Activated naive CD4-positive, alpha-beta T cell treated with anti-CD3 and anti-CD28 coated beads, Interleukin-2, amount 10 ng/mL, durations not matched to agents 7 days and 5 days (primary cell): ENCODE measurements at regions not wholly inside any gene's neighbourhood (a gene's known extent, or its start where the extent isn't known, plus 50 kb on each side); places are given as distances from the start of the nearest gene placed in this dataset.

Experiments used
- CTCF ChIA-PET: fragments of 350-600 bp; sonication (Branson Sonifier 250); formaldehyde crosslinking; loops from one replicate; lab custom pipeline; 2021; ENCODE audit warnings: antibody characterized with exemption; lab: Charles Lee
- DNase-seq: peaks from one replicate; pipeline ENCODE4 v3.0.0-alpha.2; 2020
- H3K27ac Mint-ChIP-seq: one replicate; pipeline ENCODE4 v1.8.0; 2021; ENCODE audit warnings: mild to moderate bottlenecking, moderate library complexity, mixed read lengths
- H3K27me3 Mint-ChIP-seq: one replicate; pipeline ENCODE4 v1.8.0; 2021; ENCODE audit warnings: mild to moderate bottlenecking, mixed read lengths
- H3K36me3 Mint-ChIP-seq: one replicate; pipeline ENCODE4 v1.8.0; 2021; ENCODE audit warnings: mixed read lengths
- H3K4me1 Mint-ChIP-seq: one replicate; pipeline ENCODE4 v1.8.0; 2021; ENCODE audit warnings: mixed read lengths
- H3K4me3 Mint-ChIP-seq: one replicate; pipeline ENCODE4 v1.8.0; 2021; ENCODE audit warnings: mild to moderate bottlenecking, moderate library complexity, mixed read lengths
- H3K9me3 Mint-ChIP-seq: one replicate; pipeline ENCODE4 v1.8.0; 2021; ENCODE audit warnings: mixed read lengths

DNA sequence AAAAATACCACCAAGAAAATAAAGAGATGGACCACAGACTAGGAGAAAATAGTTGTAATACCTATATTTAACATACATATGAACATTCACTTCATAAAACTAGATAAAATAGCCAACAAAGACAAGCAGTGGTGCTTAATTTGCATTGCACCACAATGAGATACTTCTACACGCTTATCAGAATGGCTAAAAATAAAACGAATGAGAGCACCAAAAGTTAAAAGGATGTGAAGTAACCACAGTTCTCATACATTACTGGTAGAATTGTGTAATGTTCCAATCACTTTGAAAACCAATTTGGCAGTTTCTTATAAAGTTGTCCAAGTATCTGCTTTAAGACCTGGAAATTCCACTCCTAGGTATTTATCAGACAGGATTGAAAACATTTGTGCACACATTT, 198.9 kb upstream of the SGCD start:
- Mint-ChIP-seq H3K4me1 (no peaks in the 10 kb centered on the region), H3K27me3 (no peaks in the 10 kb centered on the region), H3K36me3 (no peaks in the 10 kb centered on the region), H3K9me3 (no peaks in the 10 kb centered on the region), H3K4me3 (no peak overlapping the region), H3K27ac (no peak overlapping the region)
- CTCF ChIA-PET = no interaction called here
- DNase-seq = no peak

DNA sequence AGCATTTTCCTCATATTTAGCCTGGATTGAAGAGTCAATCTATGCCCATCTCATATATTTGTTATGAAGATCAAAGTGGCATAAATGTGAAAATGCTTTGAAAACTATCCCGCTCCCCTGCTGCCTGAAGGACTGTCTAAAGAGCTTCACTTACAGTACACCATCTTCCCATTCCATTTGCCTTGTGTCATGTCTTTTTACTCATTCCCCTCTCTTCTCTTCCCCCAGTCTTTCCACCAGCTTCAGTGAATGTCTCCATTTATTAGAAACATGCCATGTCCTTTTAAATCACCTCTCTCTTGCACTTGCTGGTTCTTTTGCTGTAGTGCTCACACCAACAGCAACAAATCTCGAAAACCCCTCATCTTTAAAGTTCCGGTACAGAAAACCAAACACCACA, 192.7 kb upstream of the SGCD start:
- CTCF ChIA-PET = no interaction called here
- Mint-ChIP-seq H3K9me3 (no peaks in the 10 kb centered on the region), H3K4me1 (no peaks in the 10 kb centered on the region), H3K27ac (no peak overlapping the region), H3K4me3 (no peak overlapping the region), H3K27me3 (no peaks in the 10 kb centered on the region), H3K36me3 (no peaks in the 10 kb centered on the region)
- DNase-seq = no peak

DNA sequence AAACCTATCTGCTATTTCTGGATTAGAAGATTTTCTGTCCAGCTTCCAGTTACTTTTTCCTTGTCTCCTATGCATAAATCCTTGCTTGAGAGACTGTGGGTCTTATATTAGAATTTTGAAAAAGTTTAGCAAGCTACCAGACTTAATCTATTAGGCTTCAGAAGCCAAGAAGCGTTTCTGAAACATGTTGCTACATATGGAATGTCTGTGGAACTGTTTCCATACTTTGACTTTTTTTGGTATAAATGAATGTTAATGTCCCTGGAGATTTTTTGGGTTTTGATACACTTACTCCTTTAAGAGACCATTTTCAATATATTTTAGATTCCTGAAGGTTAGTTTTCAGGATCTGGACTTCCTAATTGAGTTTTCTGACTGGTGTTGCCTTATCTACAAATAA, 191.4 kb upstream of the SGCD start:
- Mint-ChIP-seq H3K4me3 (no peak overlapping the region), H3K27me3 (no peaks in the 10 kb centered on the region), H3K36me3 (no peaks in the 10 kb centered on the region), H3K27ac (no peak overlapping the region), H3K9me3 (no peaks in the 10 kb centered on the region), H3K4me1 (no peaks in the 10 kb centered on the region)
- CTCF ChIA-PET = no interaction called here
- no peak for DNase-seq

DNA sequence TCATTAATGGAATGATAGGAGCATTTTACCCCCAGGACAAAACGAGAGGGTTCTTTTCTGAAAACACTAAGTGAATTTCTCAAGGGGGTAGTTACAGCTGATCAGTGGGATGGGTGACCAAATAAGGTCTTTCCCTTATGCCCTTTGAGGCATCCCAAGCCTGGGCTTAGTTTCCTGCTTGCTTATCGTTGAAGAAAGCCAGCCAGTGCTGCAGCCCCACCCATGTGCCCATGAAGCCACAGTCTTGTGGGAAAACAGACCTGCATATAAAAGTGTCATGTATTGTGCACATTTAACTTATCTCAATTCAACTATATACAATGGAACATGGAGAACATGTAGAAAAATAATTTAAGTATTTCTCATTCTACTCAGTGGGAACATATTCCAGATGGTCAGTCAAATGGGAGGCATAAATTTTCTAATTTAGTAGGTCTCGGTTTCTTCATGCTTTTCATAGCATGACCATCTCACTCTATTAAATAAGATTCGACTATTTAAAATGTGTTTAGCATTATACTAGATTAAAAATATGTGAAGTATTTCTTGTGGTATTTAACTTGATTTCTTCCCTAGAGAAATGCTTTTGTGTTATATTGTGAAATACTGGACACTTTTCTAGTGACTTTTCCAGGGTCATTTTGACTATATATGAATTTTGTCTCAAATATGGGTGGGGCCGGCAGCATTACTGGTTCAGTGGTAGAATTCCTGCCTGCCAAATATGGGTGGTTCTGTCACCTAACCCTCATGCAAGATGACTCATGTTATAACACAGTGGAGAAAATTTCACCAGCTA, 189.7 kb upstream of the SGCD start:
- DNase-seq = no peak
- Mint-ChIP-seq H3K4me1 (no peaks in the 10 kb centered on the region), H3K27me3 (no peaks in the 10 kb centered on the region), H3K36me3 (no peaks in the 10 kb centered on the region), H3K9me3 (no peaks in the 10 kb centered on the region), H3K27ac (no peak overlapping the region), H3K4me3 (no peak overlapping the region)
- CTCF ChIA-PET = no interaction called here

DNA sequence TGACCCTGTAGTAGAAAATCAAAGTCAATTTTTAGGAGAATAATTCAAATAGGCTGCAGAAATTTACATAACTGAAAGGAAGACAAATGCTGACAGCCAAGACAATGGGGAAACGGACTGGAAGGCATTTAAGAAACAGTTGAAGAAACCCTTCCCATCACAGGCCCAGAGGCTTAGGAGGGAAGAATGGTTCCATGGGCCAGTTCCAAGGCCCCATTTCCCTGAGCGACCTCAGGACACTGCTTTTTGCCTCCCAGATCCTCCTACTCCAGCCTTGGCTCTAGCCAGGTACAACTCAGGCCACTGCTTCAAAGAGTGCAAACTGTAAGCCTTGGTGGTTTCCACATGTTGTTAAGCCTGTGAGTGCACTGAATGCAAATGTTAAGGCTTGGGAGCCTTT, 184.1 kb upstream of the SGCD start:
- no peak overlapping the region for H3K4me3 Mint-ChIP-seq
- no peaks in the 10 kb centered on the region for H3K4me1 Mint-ChIP-seq
- H3K9me3 Mint-ChIP-seq = no peaks in the 10 kb centered on the region
- no peak overlapping the region for H3K27ac Mint-ChIP-seq
- no peak for DNase-seq
- CTCF ChIA-PET = no interaction called here
- H3K36me3 Mint-ChIP-seq = no peaks in the 10 kb centered on the region
- H3K27me3 Mint-ChIP-seq = no peaks in the 10 kb centered on the region

DNA sequence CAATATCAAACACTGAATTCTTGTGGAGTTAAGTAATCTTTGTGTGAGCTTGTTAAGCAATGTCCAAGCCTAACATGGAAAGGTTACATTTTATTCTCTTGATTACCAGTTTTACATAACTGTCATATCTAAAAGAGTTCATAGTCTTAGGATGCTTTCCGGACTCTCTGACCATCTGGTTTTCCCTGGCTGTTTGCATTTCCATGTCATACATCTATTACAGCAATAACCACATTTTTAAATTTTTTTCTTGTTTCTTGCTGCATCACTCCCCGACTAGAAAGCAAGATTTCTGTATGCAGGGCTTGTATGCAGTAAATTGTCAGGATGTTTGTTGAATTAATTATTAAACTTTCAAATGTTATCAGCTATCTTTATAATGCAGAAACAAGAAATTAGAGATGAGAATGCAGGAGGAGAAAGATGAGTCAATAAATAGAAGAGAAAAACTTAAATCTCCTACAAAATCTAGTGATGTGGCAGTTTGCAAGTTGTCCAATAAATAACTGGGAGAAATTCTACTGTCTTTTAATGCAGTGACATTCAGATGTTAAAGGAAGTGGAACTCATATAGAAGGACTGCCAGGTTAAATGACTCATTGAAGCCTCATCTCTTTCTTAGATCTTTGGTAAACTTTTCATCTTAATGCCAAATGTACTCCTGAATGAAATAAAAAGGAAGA, 179.6 kb upstream of the SGCD start:
- CTCF ChIA-PET = no interaction called here
- Mint-ChIP-seq H3K9me3 (no peaks in the 10 kb centered on the region), H3K27me3 (no peaks in the 10 kb centered on the region), H3K4me3 (no peak overlapping the region), H3K4me1 (no peaks in the 10 kb centered on the region), H3K36me3 (no peaks in the 10 kb centered on the region), H3K27ac (no peak overlapping the region)
- DNase-seq = no peak

DNA sequence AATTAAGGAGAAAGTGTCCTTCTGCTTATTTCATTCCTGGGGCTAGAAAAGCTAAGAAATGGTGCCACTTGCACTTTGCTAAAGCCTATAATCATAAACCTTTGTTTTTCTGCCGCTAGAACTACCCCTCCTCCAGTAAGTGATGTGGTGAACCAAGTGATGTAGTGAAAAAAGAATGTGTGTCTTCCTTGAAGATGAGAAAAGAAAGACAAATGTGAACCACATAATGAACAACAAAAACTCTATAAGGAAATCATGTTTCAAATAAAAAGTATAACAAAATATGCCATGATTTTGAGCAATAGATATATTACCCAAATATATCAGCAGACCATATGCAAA, 179.0 kb upstream of the SGCD start:
- no peak overlapping the region for H3K27ac Mint-ChIP-seq
- no peak for DNase-seq
- CTCF ChIA-PET = no interaction called here

DNA sequence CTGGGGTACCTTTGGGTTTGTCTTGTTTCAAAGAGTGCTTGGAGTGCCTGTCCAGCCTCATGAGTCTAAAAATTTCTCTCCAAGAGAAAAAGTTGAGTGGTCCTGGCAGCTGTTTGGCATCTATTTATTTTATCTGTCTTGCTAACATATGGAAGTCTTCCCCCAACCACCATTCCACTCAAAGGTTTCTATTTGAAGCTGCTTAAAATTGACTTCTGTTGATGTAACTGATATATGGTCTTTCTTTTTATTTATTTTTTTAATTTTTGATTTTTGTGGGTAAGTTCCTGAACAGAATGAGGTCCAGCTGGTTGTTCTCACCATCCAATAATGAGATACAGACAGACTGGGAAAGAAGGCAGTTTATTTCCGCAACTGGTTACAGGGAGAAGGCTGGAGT, 178.7 kb upstream of the SGCD start:
- H3K9me3 Mint-ChIP-seq = no peaks in the 10 kb centered on the region
- no peak overlapping the region for H3K4me3 Mint-ChIP-seq
- H3K4me1 Mint-ChIP-seq = no peaks in the 10 kb centered on the region
- DNase-seq = no peak
- H3K27ac Mint-ChIP-seq = no peak overlapping the region
- no peaks in the 10 kb centered on the region for H3K36me3 Mint-ChIP-seq
- no peaks in the 10 kb centered on the region for H3K27me3 Mint-ChIP-seq
- CTCF ChIA-PET = no interaction called here

More for the DNA sequence above, 179.0 kb upstream of the SGCD start:
- Mint-ChIP-seq H3K36me3 (no peaks in the 10 kb centered on the region), H3K4me3 (no peak overlapping the region), H3K4me1 (no peaks in the 10 kb centered on the region), H3K9me3 (no peaks in the 10 kb centered on the region), H3K27me3 (no peaks in the 10 kb centered on the region)

DNA sequence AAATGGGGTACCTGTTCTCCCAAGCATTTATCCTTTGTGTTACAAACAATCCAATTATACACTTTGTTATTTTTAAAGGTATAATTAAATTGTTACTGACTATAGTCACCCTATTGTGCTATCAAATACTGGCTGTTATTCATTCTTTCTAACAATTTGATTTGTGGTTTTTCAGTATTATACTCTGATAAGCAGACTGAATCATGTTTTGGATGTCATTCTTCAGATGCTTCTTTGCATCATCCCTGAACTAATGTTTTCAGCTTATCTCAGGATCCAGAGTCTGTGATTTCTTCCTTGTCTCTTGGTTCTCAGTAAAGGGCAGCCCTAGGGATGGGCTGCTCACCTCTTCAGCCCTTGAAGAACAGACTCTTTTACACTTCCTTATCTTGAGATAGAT, 177.8 kb upstream of the SGCD start:
- Mint-ChIP-seq H3K27me3 (no peaks in the 10 kb centered on the region), H3K4me1 (no peaks in the 10 kb centered on the region), H3K4me3 (no peak overlapping the region), H3K27ac (no peak overlapping the region), H3K9me3 (no peaks in the 10 kb centered on the region), H3K36me3 (no peaks in the 10 kb centered on the region)
- CTCF ChIA-PET = no interaction called here
- DNase-seq = no peak

DNA sequence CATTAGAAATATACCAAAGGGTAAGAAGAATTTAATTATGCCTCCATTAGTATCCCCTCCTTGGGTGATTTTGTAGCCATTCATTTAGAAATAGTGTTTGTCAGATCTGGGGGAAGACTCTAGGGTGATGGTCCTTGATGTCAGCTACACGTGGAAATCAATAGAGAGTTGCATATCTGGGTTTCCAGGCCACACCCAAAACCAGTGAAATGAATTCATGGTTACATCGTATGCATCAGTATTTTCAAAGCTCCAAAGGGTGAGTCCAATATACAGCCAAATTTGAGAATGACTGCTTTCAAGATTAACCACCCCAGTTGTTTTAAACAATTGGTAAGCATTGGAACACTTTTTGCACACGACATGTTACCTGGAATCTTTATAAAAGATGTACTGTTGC, 173.4 kb upstream of the SGCD start:
- Mint-ChIP-seq H3K4me3 (no peak overlapping the region), H3K27ac (no peak overlapping the region), H3K9me3 (no peaks in the 10 kb centered on the region), H3K4me1 (no peaks in the 10 kb centered on the region), H3K36me3 (no peaks in the 10 kb centered on the region), H3K27me3 (no peaks in the 10 kb centered on the region)
- CTCF ChIA-PET = no interaction called here
- no peak for DNase-seq

DNA sequence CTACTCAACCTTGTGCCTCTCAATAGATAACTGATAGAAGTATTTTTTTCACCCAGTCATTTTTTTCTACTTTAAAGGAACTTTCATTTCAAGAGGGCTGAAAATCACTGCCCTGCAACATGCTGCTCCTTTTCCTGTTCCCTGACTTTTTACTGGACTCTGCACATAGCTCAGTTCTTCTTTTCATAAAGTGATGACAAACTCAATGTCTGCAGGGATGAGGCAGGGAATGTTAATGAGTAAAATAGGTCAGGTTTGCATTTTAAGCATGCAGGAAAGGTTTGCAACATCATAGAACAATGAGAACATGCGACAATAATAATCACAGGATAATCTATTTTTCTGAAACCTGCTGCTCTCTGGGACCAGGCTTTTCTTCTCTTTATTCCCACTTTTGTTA, 172.2 kb upstream of the SGCD start:
- Mint-ChIP-seq H3K4me3 (no peak overlapping the region), H3K4me1 (no peaks in the 10 kb centered on the region), H3K36me3 (no peaks in the 10 kb centered on the region), H3K27me3 (no peaks in the 10 kb centered on the region), H3K9me3 (no peaks in the 10 kb centered on the region), H3K27ac (no peak overlapping the region)
- CTCF ChIA-PET = no interaction called here
- DNase-seq = no peak

DNA sequence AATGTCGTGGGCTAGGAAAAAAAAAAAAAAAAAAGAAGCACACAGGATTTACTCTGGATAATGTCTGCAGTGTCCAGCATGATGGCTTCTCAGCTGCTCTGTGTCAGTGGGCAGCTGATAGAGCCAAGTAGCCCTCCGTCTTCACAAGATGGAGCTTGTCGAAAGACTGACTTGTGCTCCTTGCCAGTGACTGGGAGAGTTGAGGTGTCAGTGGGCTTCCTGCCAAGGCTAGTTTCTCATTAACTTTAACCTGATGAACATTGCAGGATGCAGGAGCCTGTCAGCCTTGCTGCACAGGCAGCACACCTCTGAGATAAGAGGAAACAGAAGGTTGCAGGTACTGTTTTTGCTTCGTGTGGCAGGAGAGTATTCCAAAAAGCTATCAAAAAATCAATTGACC, 171.4 kb upstream of the SGCD start:
- no peak overlapping the region for H3K27ac Mint-ChIP-seq
- no peaks in the 10 kb centered on the region for H3K27me3 Mint-ChIP-seq
- no peaks in the 10 kb centered on the region for H3K36me3 Mint-ChIP-seq
- DNase-seq = no peak
- H3K9me3 Mint-ChIP-seq = no peaks in the 10 kb centered on the region
- H3K4me1 Mint-ChIP-seq = no peaks in the 10 kb centered on the region
- CTCF ChIA-PET = no interaction called here
- no peak overlapping the region for H3K4me3 Mint-ChIP-seq

DNA sequence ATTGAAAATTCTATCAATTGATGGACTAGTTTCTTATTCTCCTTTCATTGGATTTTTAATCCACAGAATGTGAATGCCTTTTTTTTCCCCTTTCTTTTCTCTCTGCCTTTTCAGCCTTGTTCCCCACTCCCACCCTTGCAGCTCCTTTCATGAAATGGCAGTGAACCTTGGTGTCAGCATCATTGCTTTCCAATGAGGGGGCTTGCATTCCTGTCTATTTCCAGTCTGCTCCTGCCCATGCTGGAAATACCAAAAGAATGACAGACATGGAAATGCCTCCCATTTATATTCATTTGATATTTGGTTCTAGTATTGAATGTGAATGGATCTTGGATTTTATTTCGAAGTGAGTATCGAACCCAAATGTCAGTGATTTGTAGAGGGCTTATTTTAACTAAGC, 162.7 kb upstream of the SGCD start:
- no peak for DNase-seq
- Mint-ChIP-seq H3K27ac (no peak overlapping the region), H3K27me3 (no peaks in the 10 kb centered on the region), H3K36me3 (no peaks in the 10 kb centered on the region), H3K4me1 (no peaks in the 10 kb centered on the region), H3K4me3 (no peak overlapping the region), H3K9me3 (no peaks in the 10 kb centered on the region)
- CTCF ChIA-PET = no interaction called here

DNA sequence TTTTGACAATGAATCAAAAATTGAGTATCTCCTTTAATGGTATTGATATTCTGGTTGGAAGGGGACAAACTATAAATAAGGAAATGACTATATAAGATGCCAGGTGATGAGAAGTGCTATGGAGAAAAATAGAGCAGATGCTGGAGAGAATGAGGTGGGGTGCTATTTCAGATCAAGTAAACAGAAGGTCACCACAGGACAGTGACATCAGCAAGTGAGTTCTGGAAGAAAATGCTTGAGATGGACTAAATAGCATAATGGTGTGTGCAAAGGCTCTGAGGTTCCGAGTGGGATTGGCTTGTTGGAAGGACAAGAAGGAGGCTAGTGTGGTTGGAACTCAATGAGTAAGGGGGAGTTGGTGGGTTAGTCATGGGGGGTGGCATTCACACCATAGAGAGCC, 157.5 kb upstream of the SGCD start:
- Mint-ChIP-seq H3K4me1 (no peaks in the 10 kb centered on the region), H3K4me3 (no peak overlapping the region), H3K27me3 (no peaks in the 10 kb centered on the region), H3K27ac (no peak overlapping the region), H3K36me3 (no peaks in the 10 kb centered on the region), H3K9me3 (no peaks in the 10 kb centered on the region)
- DNase-seq = no peak
- CTCF ChIA-PET = no interaction called here

DNA sequence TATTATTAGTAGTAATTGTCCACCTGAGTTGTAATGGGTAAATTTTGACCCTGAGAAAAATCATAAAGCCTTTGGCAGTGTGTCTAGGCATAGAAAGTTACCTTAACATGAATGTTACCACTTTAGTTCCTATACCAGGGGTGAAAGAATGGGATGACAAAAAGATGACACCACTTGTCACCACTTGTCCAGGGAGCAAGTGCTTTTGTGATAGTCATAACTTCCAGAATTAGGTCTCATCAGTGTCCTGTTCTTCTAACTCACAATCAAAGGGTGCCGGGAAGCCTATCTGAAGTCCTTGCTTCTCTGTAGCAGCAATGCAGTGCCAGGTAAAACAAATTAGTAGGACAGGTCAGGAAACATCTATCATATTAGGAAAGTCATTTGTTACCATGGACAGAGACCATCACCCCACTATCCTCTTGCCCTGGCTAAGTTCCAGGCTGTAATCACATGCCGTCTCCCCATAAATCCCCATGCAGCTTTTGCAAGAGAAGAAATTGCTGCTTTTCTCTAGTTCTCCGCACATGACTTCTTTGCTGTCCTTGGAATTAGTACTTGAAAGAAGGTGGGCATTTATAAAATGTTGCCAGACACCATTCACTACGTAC, 156.5 kb upstream of the SGCD start:
- CTCF ChIA-PET = no interaction called here
- H3K4me1 Mint-ChIP-seq = no peaks in the 10 kb centered on the region
- no peak overlapping the region for H3K27ac Mint-ChIP-seq
- no peaks in the 10 kb centered on the region for H3K36me3 Mint-ChIP-seq
- DNase-seq = no peak
- H3K27me3 Mint-ChIP-seq = no peaks in the 10 kb centered on the region
- no peak overlapping the region for H3K4me3 Mint-ChIP-seq
- H3K9me3 Mint-ChIP-seq = no peaks in the 10 kb centered on the region
